Heart left ventricle (tissue), 13 donors: ENCODE measurements at regions not wholly inside any gene's neighbourhood (a gene's known extent, or its start where the extent isn't known, plus 50 kb on each side); places are given as distances from the start of the nearest gene placed in this dataset.

ENCODE experiments used
- POLR2A ChIP-seq, 2 donors: fragments of 450-650 bp; IDR thresholded peaks; one replicate each; pipeline ENCODE4 v1.6.1; 2017; ENCODE audit warnings: antibody characterized with exemption in 2 of 2, mild to moderate bottlenecking in 2 of 2, moderate library complexity in 2 of 2
- TF ChIP-seq, protein P1 (sequence below), 12 donors: fragments of 200-600 bp; sonication (generic) in 4 of 12; IDR thresholded peaks; one replicate each; pipeline versions ENCODE4 v1.5.0 to v1.8.0; 2018 to 2022; ENCODE audit warnings: antibody characterized with exemption in 12 of 12, mild to moderate bottlenecking in 5 of 12
- donor health status: ischemic (EF 13 %, LVEDD 7.1; RV severe dilation, severe dysfunction).
- donor health status: DM: no; HTN: yes; CAD: no.
- donor health status: DM: no; HTN: no; CAD: no.
- donor health status: ischemic (EF 25% LVEDD 6.9; RV normal size, moderate dysfunction).
- donor health status: ischemic (EF 25% LVEDD 5.7; RV mildly dilated, moderate dysfunction).
- donor health status: ischemic (EF 35%, LVEDD 5.7; RV mildly dilated, moderate dysfunction).
- donor health status: nonischemic (EF 11% LVEDD 7.7; RV severe dilation, severe dysfunction).
- donor health status: DM: yes; HTN: yes; CAD: no.
- donor health status: PGD.
- donor health status: ischemic (EF 29% LVEDD 5.4; RV normal size, mild dysfunction).
- donor health status: nonischemic (EF 23%, LVEDD 6.1; RV moderate dilation, normal function).

DNA sequence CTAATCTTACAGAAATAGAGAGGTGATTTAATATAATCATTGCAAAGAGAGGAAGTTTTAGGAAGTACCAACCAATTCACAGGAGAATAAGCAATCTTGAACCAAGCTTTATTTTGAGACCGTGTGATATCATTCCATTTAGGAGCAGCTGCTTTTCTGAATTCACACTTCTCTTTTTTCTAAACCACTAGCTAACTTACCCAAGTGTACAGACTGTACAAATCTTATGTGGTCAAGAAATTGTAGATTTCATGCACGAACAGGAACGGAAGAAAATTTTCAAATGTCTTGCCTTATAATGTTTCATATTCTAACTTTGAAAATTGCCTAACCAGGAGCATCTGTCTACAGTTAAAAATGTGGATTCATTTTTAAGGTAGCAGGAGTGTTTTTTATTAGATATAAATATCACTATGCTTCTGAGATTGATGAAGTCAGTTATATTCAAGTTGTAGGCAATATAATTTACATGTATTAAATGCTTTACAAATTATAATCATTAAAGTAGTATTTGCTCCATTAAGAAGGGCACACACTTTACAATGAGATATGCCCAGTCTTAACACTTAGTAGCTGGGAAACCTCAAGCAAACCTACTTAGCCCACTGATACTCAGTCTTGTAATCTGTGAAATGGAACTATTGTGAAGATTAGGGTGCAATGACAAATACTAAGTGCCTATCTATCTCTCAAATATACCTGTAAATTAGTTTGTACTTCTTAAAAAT, 86.7 kb upstream of the FOXN2 start:
- TF ChIP-seq, protein P1, sequence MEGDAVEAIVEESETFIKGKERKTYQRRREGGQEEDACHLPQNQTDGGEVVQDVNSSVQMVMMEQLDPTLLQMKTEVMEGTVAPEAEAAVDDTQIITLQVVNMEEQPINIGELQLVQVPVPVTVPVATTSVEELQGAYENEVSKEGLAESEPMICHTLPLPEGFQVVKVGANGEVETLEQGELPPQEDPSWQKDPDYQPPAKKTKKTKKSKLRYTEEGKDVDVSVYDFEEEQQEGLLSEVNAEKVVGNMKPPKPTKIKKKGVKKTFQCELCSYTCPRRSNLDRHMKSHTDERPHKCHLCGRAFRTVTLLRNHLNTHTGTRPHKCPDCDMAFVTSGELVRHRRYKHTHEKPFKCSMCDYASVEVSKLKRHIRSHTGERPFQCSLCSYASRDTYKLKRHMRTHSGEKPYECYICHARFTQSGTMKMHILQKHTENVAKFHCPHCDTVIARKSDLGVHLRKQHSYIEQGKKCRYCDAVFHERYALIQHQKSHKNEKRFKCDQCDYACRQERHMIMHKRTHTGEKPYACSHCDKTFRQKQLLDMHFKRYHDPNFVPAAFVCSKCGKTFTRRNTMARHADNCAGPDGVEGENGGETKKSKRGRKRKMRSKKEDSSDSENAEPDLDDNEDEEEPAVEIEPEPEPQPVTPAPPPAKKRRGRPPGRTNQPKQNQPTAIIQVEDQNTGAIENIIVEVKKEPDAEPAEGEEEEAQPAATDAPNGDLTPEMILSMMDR (IDR thresholded peaks at IDR 0.05), result no peak
- no peak for TF ChIP-seq POLR2A (IDR thresholded peaks at IDR 0.05)
